ENCODE measurements at regions not wholly inside any gene's neighbourhood (a gene's known extent, or its start where the extent isn't known, plus 50 kb on each side); places are given as distances from the start of the nearest gene placed in this dataset.

GRCh38 chr2:41709702-41710599, 337.9 kb upstream of the PKDCC start:
- no peak for DNase-seq

GRCh38 chr2:41710944-41711343, 336.9 kb upstream of the PKDCC start:
- DNase-seq = no peak

- no peak for DNase-seq
These were observed 336.1 kb upstream of the PKDCC start for GRCh38 chr2:41711736-41712135.

GRCh38 chr2:41716497-41716896, 331.3 kb upstream of the PKDCC start:
- DNase-seq = no peak

GRCh38 chr2:41717839-41718238, 330.0 kb upstream of the PKDCC start:
- no peak for DNase-seq

- no peak for DNase-seq
These were observed 329.1 kb upstream of the PKDCC start for GRCh38 chr2:41718705-41719104.

GRCh38 chr2:41719756-41720155, 328.1 kb upstream of the PKDCC start:
- DNase-seq = no peak

- no peak for DNase-seq
These were observed 327.2 kb upstream of the PKDCC start for GRCh38 chr2:41720331-41721251.

GRCh38 chr2:41722668-41723369, 325.0 kb upstream of the PKDCC start:
- no peak for DNase-seq

- no peak for DNase-seq
These were observed 324.3 kb upstream of the PKDCC start for GRCh38 chr2:41723526-41723925.

- DNase-seq = no peak
These were observed 323.4 kb upstream of the PKDCC start for GRCh38 chr2:41724465-41724864.

- DNase-seq = no peak
These were observed 321.9 kb upstream of the PKDCC start for GRCh38 chr2:41725901-41726300.

- DNase-seq = no peak
These were observed 321.5 kb upstream of the PKDCC start for GRCh38 chr2:41726364-41726763.

GRCh38 chr2:41727152-41727551, 320.7 kb upstream of the PKDCC start:
- DNase-seq = no peak

GRCh38 chr2:41727711-41728110, 320.1 kb upstream of the PKDCC start:
- no peak for DNase-seq

- no peak for DNase-seq
These were observed 319.0 kb upstream of the PKDCC start for GRCh38 chr2:41728788-41729338.

- no peak for DNase-seq
These were observed 317.9 kb upstream of the PKDCC start for GRCh38 chr2:41729800-41730364.

- DNase-seq = no peak
These were observed 312.8 kb upstream of the PKDCC start for GRCh38 chr2:41735006-41735405.

- DNase-seq = no peak
These were observed 312.3 kb upstream of the PKDCC start for GRCh38 chr2:41735476-41735875.

- DNase-seq = no peak
These were observed 311.7 kb upstream of the PKDCC start for GRCh38 chr2:41736105-41736567.

- DNase-seq = no peak
These were observed 311.2 kb upstream of the PKDCC start for GRCh38 chr2:41736586-41736985.

GRCh38 chr2:41737888-41738287, 309.9 kb upstream of the PKDCC start:
- no peak for DNase-seq
